Type B pancreatic cell (in vitro differentiated cells): ENCODE measurements at regions not wholly inside any gene's neighbourhood (a gene's known extent, or its start where the extent isn't known, plus 50 kb on each side); places are given as distances from the start of the nearest gene placed in this dataset.

Experiments
- DNase-seq: peaks from one replicate; pipeline ENCODE4 v3.0.0; 2021; ENCODE audit warnings: mixed read lengths; ENCODE audit not compliant: unreplicated experiment; ENCODE audit errors: extremely low spot score
- H3K27ac Mint-ChIP-seq: 2 replicates; pipeline ENCODE4 v1.8.0; 2021; ENCODE audit warnings: mild to moderate bottlenecking, mixed read lengths
- H3K27me3 Mint-ChIP-seq: 2 replicates; pipeline ENCODE4 v1.8.0; 2021; ENCODE audit warnings: mixed read lengths
- H3K36me3 Mint-ChIP-seq: 2 replicates; pipeline ENCODE4 v1.8.0; 2021; ENCODE audit warnings: mixed read lengths
- H3K4me1 Mint-ChIP-seq: one replicate; pipeline ENCODE4 v1.8.0; 2021; ENCODE audit warnings: mixed read lengths; ENCODE audit not compliant: unreplicated experiment
- H3K4me3 Mint-ChIP-seq: 2 replicates; pipeline ENCODE4 v1.8.0; 2021; ENCODE audit warnings: mild to moderate bottlenecking, mixed read lengths
- H3K9me3 Mint-ChIP-seq: 2 replicates; pipeline ENCODE4 v1.8.0; 2021; ENCODE audit warnings: mixed read lengths
- TF ChIP-seq, protein P1 (sequence below): fragments of 200-600 bp; sonication (generic); conservative IDR thresholded peaks from 2 replicates; pipeline ENCODE4 v1.5.0; 2021; ENCODE audit warnings: antibody characterized with exemption, mild to moderate bottlenecking

- Mint-ChIP-seq H3K4me3 (no peak overlapping the region), H3K27ac (no peak overlapping the region), H3K4me1 (peaks cover 42% of the 10 kb centered on the region), H3K9me3 (no peaks in the 10 kb centered on the region), H3K36me3 (peaks cover 4% of the 10 kb centered on the region), H3K27me3 (no peaks in the 10 kb centered on the region)
- no peak for DNase-seq
- TF ChIP-seq, protein P1, sequence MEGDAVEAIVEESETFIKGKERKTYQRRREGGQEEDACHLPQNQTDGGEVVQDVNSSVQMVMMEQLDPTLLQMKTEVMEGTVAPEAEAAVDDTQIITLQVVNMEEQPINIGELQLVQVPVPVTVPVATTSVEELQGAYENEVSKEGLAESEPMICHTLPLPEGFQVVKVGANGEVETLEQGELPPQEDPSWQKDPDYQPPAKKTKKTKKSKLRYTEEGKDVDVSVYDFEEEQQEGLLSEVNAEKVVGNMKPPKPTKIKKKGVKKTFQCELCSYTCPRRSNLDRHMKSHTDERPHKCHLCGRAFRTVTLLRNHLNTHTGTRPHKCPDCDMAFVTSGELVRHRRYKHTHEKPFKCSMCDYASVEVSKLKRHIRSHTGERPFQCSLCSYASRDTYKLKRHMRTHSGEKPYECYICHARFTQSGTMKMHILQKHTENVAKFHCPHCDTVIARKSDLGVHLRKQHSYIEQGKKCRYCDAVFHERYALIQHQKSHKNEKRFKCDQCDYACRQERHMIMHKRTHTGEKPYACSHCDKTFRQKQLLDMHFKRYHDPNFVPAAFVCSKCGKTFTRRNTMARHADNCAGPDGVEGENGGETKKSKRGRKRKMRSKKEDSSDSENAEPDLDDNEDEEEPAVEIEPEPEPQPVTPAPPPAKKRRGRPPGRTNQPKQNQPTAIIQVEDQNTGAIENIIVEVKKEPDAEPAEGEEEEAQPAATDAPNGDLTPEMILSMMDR: no peak
These were observed 139.6 kb upstream of the CYP1B1 start for GRCh38 chr2:38215522-38215921.

DNA sequence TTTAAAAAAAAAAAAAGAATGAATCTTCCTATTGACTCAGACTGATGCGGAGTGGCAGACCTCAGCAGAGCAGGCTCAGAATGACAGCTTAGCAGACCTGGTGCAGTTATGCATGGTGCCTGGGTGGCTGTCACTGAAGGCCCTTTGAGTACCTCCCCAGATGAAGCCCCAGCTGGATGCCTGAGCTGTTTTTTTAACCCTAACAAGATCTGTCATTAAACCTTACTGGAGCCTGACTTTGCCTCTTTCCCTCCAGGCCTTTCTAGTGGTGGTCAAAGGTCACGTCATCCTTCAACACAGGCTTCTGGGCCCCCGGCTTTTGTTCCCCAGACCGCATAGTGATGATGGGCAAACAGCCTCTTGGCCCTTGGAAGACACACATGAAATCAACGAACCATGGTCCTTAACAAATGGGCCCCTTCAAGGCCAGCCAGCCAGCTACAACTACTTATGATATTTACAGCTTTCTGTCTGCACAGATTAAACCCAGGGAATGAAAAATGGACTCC is 138.3 kb upstream of the CYP1B1 start:
- peaks cover 41% of the 10 kb centered on the region for H3K4me1 Mint-ChIP-seq
- TF ChIP-seq, protein P1: no peak
- peak overlapping the region; percentile 0 for H3K4me3 Mint-ChIP-seq
- no peaks in the 10 kb centered on the region for H3K9me3 Mint-ChIP-seq
- H3K36me3 Mint-ChIP-seq: peaks cover 4% of the 10 kb centered on the region
- peak overlapping the region; percentile 50 for H3K27ac Mint-ChIP-seq
- no peaks in the 10 kb centered on the region for H3K27me3 Mint-ChIP-seq
- DNase-seq: no peak

GRCh38 chr2:38213619-38214167 is 137.7 kb upstream of the CYP1B1 start:
- no peaks in the 10 kb centered on the region for H3K27me3 Mint-ChIP-seq
- H3K36me3 Mint-ChIP-seq: peaks cover 4% of the 10 kb centered on the region
- peaks cover 36% of the 10 kb centered on the region for H3K4me1 Mint-ChIP-seq
- TF ChIP-seq, protein P1: no peak
- H3K27ac Mint-ChIP-seq: peak overlapping the region; percentile 50
- H3K4me3 Mint-ChIP-seq: peak overlapping the region; percentile 35
- no peak for DNase-seq
- no peaks in the 10 kb centered on the region for H3K9me3 Mint-ChIP-seq

DNA sequence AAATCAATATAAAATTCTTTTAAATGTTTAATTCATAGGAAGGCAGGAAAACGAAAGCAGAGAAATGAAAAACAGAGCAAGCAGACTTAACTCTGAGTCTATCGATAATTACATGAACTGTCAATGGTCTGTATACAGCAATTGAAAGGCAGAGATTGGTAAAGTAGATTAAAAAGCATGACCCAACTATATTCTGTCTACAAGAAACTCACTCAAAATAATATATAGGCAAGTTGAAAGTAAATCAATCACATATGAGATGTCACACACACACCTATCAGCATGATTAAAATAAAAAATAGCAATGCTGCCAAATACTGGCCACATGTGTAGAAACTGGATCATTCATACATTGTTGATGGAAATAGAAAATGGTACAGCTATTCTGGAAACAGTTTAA is 136.4 kb upstream of the CYP1B1 start:
- Mint-ChIP-seq H3K27me3 (no peaks in the 10 kb centered on the region), H3K36me3 (peaks cover 4% of the 10 kb centered on the region), H3K9me3 (no peaks in the 10 kb centered on the region), H3K27ac (no peak overlapping the region), H3K4me1 (peaks cover 28% of the 10 kb centered on the region), H3K4me3 (no peak overlapping the region)
- TF ChIP-seq, protein P1: no peak
- no peak for DNase-seq

DNA sequence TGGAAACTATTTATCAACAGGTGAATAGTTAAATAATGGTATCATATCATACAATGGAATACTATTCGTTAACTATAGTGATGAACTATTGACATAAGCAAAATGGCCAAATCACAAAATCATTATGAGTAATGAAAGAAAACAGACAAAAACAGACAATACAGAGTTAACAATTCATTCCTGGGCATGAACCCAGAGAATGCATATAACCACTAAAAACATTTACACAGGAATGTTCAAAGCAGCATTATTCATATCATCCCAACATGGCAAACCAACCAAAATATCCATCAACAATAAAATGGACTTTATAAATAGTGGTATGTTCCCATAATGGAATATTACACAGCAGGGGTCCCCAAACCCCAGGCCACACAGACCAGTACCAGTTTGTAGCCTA is 131.2 kb upstream of the CYP1B1 start:
- Mint-ChIP-seq H3K36me3 (peaks cover 4% of the 10 kb centered on the region), H3K9me3 (no peaks in the 10 kb centered on the region), H3K27ac (no peak overlapping the region), H3K4me1 (peaks cover 10% of the 10 kb centered on the region), H3K27me3 (no peaks in the 10 kb centered on the region), H3K4me3 (no peak overlapping the region)
- no peak for DNase-seq
- TF ChIP-seq, protein P1: no peak

- TF ChIP-seq, protein P1: no peak
- Mint-ChIP-seq H3K4me1 (peaks cover 35% of the 10 kb centered on the region), H3K27ac (no peak overlapping the region), H3K36me3 (no peaks in the 10 kb centered on the region), H3K4me3 (no peak overlapping the region), H3K27me3 (no peaks in the 10 kb centered on the region), H3K9me3 (no peaks in the 10 kb centered on the region)
- no peak for DNase-seq
These were observed 127.5 kb upstream of the CYP1B1 start for GRCh38 chr2:38203446-38203810.
